ENCODE measurements at regions not wholly inside any gene's neighbourhood (a gene's known extent, or its start where the extent isn't known, plus 50 kb on each side); places are given as distances from the start of the nearest gene placed in this dataset.
"Not testable (repeated sequence)": the region's sequence is repeated elsewhere in the genome, so short reads cannot be mapped to it uniquely, and the experiment has no call there.

- H3K27ac ChIP-seq; intact Hi-C loops (cut with DNase I); H3K9me3 ChIP-seq; H3K4me3 ChIP-seq; DNase-seq; H3K27me3 ChIP-seq; H3K36me3 ChIP-seq; H3K4me1 ChIP-seq: not testable (repeated sequence)
- WGBS, 2 donors: 60 to 76% methylated on average over 2 to 3 of the region's 5 CpGs
These were observed 105.3 kb downstream of the NSUN5 start for GRCh38 chr7:73203312-73203711.

DNA sequence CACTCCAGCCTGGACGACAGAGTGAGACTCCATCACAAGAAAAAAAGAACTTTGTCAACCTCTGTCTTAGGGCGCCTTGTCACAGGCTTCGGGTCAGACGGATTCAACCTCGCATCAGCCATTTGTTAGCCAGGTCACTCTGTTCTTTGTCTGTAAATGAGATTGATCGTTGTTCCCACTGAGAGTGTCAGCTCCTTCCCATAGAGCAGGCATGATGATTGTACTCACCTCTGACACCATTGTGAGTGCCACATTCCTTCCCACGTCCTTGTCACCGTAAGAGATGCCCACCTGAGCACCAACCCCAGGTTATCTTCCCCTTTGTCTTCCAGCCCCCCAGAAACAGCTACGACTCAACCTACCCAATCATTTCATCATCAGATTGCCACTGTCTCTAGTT, 107.4 kb downstream of the NSUN5 start:
- H3K4me1 ChIP-seq; H3K9me3 ChIP-seq; DNase-seq; H3K36me3 ChIP-seq; H3K27me3 ChIP-seq; intact Hi-C loops (cut with DNase I); H3K4me3 ChIP-seq: not testable (repeated sequence)
- WGBS, 2 donors: 91 to 97% methylated on average over 7 to 8 of the region's 9 CpGs
- peak overlapping the region in 2 of 4 donors; percentile 25 to 33 for H3K27ac ChIP-seq

DNA sequence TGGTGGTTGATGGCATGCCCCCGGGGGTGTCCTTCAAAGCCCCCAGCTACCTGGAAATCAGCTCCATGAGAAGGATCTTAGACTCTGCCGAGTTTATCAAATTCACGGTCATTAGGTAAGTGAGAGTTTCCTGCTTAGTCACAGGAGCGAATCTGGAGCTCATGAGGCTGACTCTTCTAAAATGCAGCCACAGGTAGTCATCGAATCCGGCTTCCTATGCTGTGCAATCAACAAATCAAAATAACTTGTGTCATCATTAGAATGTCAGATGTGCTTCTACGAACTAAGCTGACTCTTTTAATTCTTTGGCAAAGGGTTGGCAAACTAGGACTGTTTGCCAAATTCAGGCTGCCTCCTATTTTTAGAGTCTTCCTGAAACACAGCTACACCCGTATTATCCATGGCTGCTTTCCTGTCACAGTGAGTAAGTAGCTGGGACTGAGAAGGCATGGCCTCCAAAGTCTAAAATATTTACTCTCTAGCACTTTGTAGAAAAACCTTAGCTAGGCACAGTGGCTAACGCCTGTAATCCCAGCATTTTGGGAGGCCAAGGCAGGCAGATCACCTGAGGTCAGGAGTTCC, 108.0 kb downstream of the NSUN5 start:
- H3K4me3 ChIP-seq; H3K27me3 ChIP-seq; intact Hi-C loops (cut with DNase I); DNase-seq; H3K36me3 ChIP-seq; H3K4me1 ChIP-seq; H3K27ac ChIP-seq; H3K9me3 ChIP-seq: not testable (repeated sequence)
- WGBS, 2 donors: no CpG with 5 or more reads among the region's 9 CpGs

DNA sequence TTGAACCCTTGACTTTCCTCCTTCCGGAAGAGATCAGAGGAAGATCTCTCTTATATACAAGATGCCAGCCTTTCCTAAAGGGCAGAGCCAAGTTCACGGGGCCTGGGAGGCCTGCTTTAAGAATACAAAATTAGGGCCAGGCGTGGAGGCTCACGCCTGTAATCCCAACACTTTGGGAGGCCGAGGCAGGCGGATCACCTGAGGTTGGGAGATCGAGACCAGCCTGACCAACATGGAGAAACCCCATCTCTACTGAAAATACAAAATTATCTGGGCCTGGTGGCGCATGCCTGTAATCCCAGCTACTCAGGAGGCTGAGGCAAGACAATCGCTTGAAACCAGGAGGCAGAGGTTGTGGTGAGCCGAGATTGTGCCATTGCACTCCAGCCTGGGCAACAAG, 108.2 kb upstream of the SPDYE9 start:
- H3K9me3 ChIP-seq; H3K27ac ChIP-seq; H3K27me3 ChIP-seq; H3K4me3 ChIP-seq; DNase-seq; H3K36me3 ChIP-seq; intact Hi-C loops (cut with DNase I); H3K4me1 ChIP-seq: not testable (repeated sequence)
- WGBS, 2 donors: 100% methylated on average over 1 of the region's 10 CpGs; no CpG with 5 or more reads in 1 of the 2 donors

- H3K27ac ChIP-seq; H3K4me3 ChIP-seq; DNase-seq; H3K9me3 ChIP-seq; H3K4me1 ChIP-seq; H3K27me3 ChIP-seq; intact Hi-C loops (cut with DNase I); H3K36me3 ChIP-seq: not testable (repeated sequence)
- 100% methylated on average over 2 of the region's 9 CpGs; no CpG with 5 or more reads in 1 of the 2 donors for WGBS, 2 donors
These were observed 104.8 kb upstream of the SPDYE9 start for GRCh38 chr7:73190483-73191155.

DNA sequence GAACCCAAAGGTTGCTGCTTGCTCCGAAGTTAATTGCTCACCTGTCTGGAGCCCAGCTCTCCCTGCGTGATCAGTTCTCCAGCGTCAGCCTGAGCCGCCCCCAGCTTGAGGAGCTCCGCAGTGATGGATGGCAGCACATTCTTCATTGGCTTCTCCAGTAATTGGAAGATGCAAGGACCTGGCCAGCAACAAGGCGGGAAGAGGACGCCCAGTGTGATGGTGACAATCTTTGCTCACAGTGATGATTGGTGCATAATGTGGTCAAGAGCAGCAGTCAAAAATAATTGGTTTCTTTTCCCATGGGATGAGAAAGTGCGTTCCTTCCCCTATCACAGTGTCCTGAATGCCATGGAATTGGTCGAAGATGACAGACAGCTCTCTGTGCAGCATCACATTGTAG, 102.4 kb upstream of the SPDYE9 start:
- WGBS, 2 donors: no CpG with 5 or more reads among the region's 9 CpGs
- intact Hi-C loops (cut with DNase I): not testable (repeated sequence)

DNA sequence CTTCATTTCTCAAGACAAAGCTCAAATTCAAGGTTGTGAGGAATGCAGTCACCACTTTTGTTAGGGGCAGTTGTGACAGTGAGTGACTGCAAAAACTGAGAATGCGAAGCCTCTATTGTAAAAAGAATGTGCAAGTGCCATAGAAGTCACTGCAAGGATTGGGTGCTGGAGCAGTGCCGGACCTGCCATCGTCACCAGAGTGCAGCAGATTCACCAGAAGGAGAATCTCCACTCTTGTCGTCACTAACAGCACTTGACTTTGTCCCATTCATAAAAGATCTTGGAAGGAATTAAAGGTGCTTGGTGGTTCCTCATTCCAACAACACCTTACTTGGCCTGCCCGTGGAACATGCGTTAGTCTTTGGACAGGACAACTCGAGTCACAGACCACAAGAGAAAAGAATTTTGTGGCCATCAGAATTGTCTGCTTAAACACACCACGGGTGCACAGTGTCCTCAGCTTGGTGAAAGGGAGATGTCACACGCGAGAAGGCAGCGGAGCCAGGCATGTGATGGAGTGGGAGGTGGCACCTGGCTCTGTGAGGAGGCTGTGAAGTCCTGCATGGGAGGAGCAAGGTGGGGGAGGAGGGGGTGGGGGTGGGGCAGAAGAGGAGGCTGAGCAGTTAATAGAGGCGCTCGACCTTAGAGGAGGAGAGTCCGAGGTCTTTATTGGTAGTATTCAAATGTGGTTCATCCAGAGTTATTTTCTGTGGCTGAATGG, 100.9 kb upstream of the SPDYE9 start:
- H3K27ac ChIP-seq; H3K27me3 ChIP-seq; intact Hi-C loops (cut with DNase I); DNase-seq; H3K36me3 ChIP-seq; H3K9me3 ChIP-seq; H3K4me3 ChIP-seq; H3K4me1 ChIP-seq: not testable (repeated sequence)
- WGBS, 2 donors: no CpG with 5 or more reads among the region's 14 CpGs

More for the DNA sequence above, 102.4 kb upstream of the SPDYE9 start:
- H3K27me3 ChIP-seq, H3K36me3 ChIP-seq, H3K4me3 ChIP-seq, DNase-seq, H3K4me1 ChIP-seq, H3K9me3 ChIP-seq, H3K27ac ChIP-seq: not testable (repeated sequence)

GRCh38 chr7:73176813-73177212, 91.0 kb upstream of the SPDYE9 start:
- DNase-seq; H3K36me3 ChIP-seq; H3K27ac ChIP-seq; intact Hi-C loops (cut with DNase I); H3K9me3 ChIP-seq; H3K27me3 ChIP-seq; H3K4me1 ChIP-seq; H3K4me3 ChIP-seq: not testable (repeated sequence)
- WGBS, 2 donors: no CpG with 5 or more reads among the region's 5 CpGs

DNA sequence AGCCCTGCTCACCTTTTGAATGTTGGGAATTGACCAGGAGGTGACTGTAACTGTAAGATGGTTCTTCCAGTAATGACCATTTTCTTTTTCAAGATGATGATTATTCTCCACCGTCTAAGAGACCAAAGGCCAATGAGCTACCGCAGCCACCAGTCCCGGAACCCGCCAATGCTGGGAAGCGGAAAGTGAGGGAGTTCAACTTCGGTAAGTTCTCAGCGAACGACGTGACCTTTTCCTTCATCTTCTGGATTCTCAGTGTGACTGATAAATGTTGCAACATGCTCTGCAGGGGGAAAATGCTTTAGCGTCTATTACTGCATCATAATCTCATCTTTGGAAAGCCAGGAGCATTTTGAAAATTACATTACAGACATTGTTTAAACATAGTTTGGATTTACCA, 89.5 kb upstream of the SPDYE9 start:
- H3K4me1 ChIP-seq; H3K27ac ChIP-seq; DNase-seq; H3K27me3 ChIP-seq; intact Hi-C loops (cut with DNase I); H3K36me3 ChIP-seq; H3K4me3 ChIP-seq; H3K9me3 ChIP-seq: not testable (repeated sequence)
- no CpG with 5 or more reads among the region's 10 CpGs for WGBS, 2 donors

GRCh38 chr7:73170902-73171301, 85.1 kb upstream of the SPDYE9 start:
- H3K27me3 ChIP-seq; intact Hi-C loops (cut with DNase I); H3K36me3 ChIP-seq; H3K4me3 ChIP-seq; DNase-seq; H3K27ac ChIP-seq; H3K9me3 ChIP-seq; H3K4me1 ChIP-seq: not testable (repeated sequence)
- 90 to 91% methylated on average over 2 to 6 of the region's 6 CpGs for WGBS, 2 donors

- H3K9me3 ChIP-seq; H3K4me1 ChIP-seq; H3K4me3 ChIP-seq; DNase-seq; intact Hi-C loops (cut with DNase I); H3K36me3 ChIP-seq; H3K27ac ChIP-seq; H3K27me3 ChIP-seq: not testable (repeated sequence)
- 93% methylated on average over 3 to 4 of the region's 5 CpGs for WGBS, 2 donors
These were observed 84.6 kb upstream of the SPDYE9 start for GRCh38 chr7:73170415-73170814.

DNA sequence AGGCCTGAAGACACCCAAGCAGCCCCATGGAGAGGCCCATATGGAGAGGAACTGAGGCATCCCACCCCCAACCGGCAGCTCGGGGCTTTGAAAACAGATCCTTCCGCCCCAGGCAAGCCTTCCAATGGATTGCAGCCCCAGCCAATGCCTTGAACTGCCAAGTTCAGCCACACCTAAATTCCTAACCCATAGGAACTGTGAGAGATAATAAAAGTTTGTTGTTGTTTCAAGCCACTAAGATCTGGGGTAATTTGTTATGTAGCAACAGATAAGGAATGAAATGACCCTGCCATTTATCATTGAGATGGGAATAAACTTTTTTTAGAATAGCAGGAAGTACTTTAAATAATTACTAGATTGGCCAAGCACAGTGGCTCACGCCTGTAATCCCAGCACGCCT, 80.3 kb upstream of the SPDYE9 start:
- intact Hi-C loops (cut with DNase I); H3K4me1 ChIP-seq; DNase-seq; H3K27ac ChIP-seq; H3K27me3 ChIP-seq; H3K36me3 ChIP-seq; H3K4me3 ChIP-seq; H3K9me3 ChIP-seq: not testable (repeated sequence)
- WGBS, 2 donors: no CpG with 5 or more reads among the region's 5 CpGs

DNA sequence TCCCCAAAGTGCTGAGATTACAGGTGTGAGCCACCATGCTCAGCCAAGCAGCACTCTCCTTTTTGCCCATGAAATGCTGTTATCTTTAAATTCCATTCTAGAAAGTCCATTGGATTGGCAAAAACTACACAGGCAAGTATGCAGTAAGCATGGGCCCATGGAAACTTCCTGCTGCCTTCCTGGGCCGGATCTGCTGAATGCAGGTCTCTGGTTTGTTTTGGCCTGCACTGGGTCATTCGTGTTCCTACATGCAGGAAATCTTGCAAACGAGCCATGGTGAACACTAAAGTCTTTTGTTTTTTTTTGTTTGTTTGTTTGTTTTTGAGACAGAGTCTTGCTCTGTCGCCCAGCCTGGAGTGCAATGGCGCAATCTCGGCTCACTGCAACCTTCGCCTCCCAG, 76.8 kb upstream of the SPDYE9 start:
- DNase-seq; H3K9me3 ChIP-seq; intact Hi-C loops (cut with DNase I); H3K4me1 ChIP-seq; H3K36me3 ChIP-seq; H3K27me3 ChIP-seq; H3K4me3 ChIP-seq; H3K27ac ChIP-seq: not testable (repeated sequence)
- no CpG with 5 or more reads among the region's 7 CpGs for WGBS, 2 donors
